Left ventricle myocardium superior (tissue), 1 donor: ENCODE measurements at regions not wholly inside any gene's neighbourhood (a gene's known extent, or its start where the extent isn't known, plus 50 kb on each side); places are given as distances from the start of the nearest gene placed in this dataset.
"Not testable (repeated sequence)": the region's sequence is repeated elsewhere in the genome, so short reads cannot be mapped to it uniquely, and the experiment has no call there.

Experiments
- ATAC-seq: fragments of 200-7000 bp; cut with Tn5 transposase; one replicate; pipeline ENCODE4 v1.9.1; 2020; ENCODE audit warnings: mild to moderate bottlenecking, moderate library complexity
- DNase-seq: peaks from one replicate; pipeline ENCODE4 v3.0.0-alpha.2; 2020
- intact Hi-C: fragments of 100-400 bp; cut with micrococcal nuclease; formaldehyde crosslinking; loops from one replicate; pipeline ENCODE4 v1.11.0; 2022
- donor health status: DM: no; HTN: yes; CAD: no; lungs with severe emphysema.

DNA sequence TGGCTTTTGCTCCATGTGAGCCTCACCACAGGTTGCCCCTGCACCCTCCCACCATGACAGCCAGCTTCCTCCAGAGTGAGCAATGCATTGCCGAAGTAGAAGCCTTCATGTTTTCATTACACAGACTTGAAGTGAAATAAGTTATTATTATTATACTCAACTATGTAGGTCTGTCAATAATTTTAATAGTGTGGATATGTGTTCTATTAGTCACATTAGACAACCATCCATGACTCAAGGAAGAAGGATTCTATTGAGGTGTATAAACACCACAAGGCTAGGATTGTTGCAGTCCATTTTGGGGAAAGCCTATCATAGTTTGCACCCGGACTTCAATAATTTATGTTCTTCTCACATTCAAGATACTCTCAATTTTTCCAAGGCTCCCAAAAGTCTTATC is 369.5 kb downstream of the TAF11L14 start:
- intact Hi-C loops: no loop called here
- DNase-seq (no peak), ATAC-seq (no peak)

DNA sequence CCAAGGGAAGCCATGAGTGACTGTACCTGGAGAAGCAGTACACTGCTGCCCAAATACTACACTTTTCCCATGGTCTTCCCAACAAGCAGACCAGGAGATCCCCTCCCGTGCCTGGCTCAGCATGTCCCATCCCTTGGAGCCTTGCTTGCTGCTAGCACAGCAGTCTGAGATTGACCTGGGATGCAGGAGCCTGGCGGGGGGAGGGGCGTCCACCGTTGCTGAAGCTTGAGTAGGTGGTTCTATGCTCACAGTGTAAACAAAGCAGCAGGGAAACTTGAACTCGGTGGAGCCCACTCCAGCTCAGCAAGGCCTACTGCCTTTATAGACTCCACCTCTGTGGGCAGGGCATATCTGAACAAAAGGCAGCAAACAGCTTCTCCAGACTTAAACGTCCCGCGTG is 372.0 kb downstream of the TAF11L14 start:
- ATAC-seq, intact Hi-C loops: not testable (repeated sequence)
- DNase-seq: peak; percentile 25

DNA sequence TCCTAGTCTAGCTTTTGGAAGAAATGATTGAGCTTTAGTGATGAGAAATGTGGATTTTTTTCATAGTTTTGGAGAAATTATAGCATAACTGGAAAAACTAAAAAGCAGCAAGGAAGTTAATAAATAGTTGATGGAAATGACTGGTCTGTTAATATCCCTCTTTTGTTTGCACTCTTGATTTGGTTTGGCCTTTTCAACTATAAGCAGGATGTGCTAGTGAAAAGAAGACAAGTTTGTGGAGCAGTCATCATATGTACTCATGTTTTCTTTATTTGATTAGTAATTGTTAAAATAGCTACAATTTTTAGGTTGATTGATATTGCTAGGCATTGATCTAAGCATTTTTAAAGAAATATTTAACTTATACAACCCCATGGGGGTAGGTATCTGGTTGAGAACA is 374.7 kb downstream of the TAF11L14 start:
- DNase-seq: no peak
- intact Hi-C loops: no loop called here
- no peak for ATAC-seq

DNA sequence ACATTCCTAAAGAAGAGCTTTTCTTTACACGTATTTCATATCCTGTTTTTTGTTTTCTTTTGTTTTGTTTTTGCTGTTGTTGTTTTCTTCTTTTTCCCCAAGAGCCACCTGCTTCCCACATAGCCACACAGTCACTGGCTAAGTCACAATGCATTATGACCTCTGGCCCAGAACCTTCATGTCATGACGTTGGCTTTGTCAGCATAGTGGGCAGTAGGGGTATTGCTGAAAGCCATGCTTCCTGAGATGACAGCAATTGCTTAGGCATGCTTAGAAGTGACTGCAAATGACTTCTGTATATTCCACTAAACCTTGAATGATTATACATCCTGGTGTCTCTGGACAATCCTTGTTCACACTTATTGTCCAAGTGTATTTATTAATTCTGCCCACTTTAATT is 375.8 kb downstream of the TAF11L14 start:
- no peak for DNase-seq
- intact Hi-C loops: no loop called here
- no peak for ATAC-seq

DNA sequence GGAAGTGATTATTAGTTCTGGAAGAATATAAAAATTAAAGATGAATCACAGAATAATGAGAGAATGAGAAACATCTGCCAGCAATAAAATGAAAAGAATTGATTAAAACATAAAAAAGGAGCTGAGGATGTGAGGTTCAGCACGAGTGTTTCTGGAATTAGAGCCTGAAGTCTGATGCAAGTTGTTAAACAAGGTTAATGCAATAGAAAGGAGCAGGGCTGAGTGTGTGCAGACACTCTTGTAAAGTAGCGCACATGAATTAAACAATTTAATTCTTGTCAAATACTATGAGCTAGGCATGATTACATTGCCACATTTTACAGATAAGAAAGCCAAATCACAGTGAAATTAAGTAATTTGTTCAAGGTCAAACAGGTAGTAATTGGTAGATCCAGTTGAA is 384.2 kb downstream of the TAF11L14 start:
- ATAC-seq (no peak), DNase-seq (no peak)
- intact Hi-C loops: no loop called here

DNA sequence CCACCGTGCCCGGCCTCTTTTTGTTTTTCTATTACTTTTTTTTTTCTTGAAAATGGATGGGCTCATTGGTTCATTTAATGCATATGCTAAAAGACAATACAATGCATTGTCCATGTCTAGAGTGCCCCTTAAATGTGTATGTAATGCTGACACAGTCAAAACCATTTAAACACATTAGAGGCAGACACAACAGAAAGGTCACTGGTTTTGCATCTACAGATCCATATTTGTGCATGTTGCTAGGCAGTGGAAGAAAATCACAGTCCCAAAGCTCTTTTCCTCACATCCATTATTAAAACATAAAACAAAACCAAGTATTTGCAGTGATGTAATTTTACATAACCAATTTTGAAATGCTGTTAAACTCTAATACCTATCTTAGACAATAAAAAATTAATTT is 389.0 kb downstream of the TAF11L14 start:
- intact Hi-C loops: no loop called here
- no peak for DNase-seq
- ATAC-seq: no peak

DNA sequence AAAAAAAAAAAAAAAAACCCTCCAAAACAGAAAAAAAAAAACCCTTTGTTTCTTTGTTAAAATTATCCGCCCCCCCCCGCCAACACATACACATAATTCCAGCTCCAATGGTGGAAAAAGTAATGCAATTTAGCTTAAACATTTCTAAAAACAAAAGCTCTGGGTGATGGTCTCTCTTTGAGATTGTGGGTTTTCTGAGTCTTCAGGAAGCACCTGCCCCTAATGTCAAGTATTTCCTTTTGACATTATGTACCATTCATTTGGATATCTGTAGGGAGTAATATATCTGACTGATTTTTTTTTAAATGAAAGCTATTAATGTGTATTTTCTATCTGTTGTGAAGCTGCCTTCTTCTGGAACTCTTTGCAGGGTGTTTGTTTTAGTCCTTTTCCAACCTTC is 389.7 kb downstream of the TAF11L14 start:
- no peak for DNase-seq
- intact Hi-C loops: no loop called here
- no peak for ATAC-seq

DNA sequence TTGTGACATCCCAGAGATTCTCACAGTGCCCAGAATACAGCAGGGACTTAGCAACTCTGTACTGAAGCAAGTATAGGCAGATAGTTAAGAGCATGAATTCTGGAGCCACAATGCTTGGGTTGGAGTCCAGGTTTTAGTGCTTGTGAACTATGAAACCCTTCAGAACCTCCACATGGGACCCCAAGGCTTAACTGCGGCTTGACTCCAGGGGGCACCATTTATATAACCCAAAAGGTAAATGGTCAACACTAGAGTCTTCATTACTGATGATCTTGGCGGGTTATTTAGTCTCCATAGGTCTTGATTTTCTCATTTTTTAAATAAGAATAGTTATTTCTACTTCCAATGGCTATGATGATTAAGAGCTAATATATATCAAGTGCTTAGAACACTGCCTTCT is 390.3 kb downstream of the TAF11L14 start:
- no peak for DNase-seq
- intact Hi-C loops: no loop called here
- ATAC-seq: no peak

DNA sequence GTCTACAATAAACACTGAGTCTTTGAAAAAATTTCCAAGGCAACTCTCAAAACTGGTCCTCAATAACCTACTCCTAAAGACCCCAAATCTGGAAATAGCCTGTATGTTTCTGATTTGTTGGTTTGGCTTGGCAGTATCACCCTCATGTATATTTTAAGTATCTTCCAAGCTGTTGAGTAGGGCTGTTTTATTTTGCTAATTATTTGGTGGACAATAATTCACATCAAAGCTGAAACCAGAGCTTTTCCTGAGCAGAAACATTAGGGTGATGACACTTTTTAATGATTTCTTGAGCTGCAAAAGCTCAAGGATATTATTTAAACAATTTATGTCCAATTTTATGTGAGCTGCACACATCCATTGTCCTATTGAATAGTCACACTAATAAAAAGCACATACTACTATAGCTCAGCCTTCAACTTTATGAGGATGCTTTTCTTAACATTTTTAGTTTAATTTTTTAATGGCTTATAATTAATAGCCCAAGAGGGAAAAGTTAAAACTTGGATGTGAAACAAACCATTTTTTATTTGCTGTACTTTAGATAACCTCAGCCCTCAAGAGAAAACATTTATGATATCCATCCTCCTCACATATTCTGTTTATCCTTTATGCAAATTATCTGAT is 393.1 kb downstream of the TAF11L14 start:
- ATAC-seq: no peak
- DNase-seq: no peak
- intact Hi-C loops: no loop called here

DNA sequence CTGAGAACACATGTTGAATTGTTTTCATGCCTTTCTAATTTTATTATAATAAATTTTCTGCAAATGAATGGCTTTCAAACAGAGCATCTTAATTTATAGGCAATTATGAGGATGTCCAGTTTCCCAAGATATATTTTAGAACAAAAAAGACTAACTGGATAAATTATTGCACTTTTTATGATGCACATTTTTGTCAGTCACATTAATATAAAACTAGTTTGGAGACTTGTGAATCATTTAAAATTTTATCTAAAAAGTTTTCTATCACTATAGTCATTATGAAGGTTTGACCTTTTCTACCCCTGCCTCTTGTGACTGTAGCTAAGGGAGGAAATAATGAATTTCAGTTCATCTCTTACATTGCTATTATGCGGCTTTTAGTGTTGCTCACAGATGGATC is 393.8 kb downstream of the TAF11L14 start:
- intact Hi-C loops: no loop called here
- ATAC-seq (no peak), DNase-seq (no peak)

DNA sequence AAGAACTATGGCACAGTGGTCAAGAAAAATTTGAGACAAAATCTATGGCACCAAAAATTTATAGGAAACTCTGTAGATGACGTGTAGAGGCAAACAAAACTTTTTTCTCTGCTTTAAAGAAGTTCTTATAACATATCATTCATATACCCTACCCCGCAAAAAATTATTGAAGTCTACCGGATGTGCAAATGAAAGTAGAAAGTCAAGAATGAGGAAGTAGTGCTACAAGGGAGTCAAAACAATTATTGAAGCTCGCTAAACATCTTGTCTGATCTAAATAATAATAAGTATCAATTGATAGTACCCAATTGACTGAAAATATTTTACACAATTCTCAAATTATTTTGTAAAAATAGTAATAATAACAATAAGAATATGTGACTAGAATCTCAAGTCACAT is 398.5 kb downstream of the TAF11L14 start:
- ATAC-seq (no peak), DNase-seq (no peak)
- intact Hi-C loops: no loop called here

DNA sequence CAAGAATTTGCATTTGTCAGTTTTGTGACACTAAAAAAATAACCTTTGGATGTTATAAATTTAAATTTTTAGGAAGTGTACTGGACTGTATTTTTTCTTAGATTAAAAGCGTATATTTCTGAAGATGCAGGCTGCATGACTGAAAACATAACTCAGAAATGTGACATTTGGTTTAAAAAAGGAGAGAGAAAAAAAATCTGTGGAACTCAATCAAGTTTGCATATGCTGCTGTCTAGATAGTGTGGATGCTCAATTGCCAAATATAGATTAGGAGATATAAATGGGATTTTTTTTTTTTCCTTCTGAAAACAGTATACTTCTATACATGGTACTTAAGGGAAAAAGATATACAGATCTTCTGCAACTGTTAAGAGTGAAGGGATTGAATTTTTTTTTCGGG is 402.3 kb downstream of the TAF11L14 start:
- no peak for ATAC-seq

DNA sequence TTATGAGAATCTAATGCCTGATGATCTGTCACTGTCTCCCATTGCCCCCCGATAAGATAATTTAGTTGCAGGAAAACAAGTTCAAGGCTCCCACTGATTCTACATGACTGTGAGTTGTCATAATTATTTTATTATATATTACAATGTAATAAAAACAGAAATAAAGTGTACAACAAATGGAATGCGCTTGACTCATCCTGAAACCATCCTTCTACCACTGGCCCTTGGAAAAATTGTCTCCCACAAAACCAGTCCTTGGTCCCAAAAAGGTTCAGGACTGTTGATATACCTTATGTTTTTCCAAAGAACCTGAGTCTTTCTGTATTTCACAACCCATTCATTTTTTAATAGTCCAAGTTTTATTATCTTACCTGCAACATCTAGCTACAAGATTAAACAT is 403.5 kb downstream of the TAF11L14 start:
- no peak for DNase-seq
- ATAC-seq: no peak
- intact Hi-C loops: no loop called here

More for the DNA sequence above, 402.3 kb downstream of the TAF11L14 start:
- intact Hi-C loops: no loop called here
- DNase-seq: no peak

DNA sequence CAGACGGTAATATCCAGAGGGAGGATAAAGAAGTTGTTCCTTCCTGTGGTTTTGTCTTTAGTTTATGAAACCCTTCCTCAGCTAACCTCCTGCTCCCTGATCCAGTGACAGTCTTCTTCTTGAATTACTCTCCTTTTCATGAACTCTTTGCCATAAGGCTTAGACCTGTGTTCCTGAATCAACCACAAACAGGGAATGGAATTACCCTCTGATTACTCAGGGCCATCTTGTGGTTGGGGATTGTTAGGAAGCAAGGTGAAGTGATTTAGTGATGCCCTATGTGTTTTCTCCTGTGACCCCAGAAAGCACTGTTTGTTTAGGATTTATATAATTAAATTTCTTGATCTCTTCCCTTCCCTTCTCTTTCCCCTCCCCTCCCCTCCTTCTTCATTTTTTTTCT is 409.1 kb downstream of the TAF11L14 start:
- ATAC-seq: no peak
- intact Hi-C loops: no loop called here
- DNase-seq: no peak

DNA sequence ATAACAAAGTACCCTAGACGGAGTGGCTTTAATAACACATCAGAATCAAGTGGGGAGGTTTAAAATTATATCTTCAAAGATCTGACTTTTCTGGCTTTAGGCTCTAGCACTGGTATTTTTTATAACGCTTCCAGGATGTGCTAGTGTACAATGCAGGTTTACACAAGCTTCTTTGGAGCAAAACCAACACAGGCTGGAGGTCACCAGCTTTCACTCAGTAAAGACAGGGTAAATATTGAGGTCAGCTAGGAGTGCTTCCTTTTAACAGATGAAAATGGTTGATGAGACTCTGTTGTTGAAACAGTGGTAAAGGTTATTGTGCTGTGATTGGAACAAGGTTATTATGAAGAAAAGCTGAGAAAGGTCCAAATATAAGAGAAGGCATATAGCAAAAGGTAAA is 414.2 kb downstream of the TAF11L14 start:
- DNase-seq (no peak), ATAC-seq (no peak)
- intact Hi-C loops: no loop called here

DNA sequence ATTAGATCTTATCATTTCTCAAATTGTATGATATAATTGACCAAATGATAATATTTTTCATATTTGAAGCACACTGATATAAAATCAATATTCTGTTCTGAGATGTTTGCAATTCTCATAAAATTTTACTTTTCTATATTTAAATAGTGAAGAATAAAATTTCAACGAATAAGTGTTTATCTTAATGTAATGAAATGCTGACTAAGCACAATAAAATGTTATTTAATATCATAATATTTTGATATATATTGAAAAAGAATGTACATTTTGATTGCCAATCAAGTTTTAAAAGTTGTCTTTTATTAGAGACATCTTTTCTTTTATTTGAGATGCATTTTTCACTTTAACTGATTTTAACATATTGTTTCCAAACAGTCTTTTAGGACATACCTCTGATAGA is 416.1 kb downstream of the TAF11L14 start:
- no peak for ATAC-seq

DNA sequence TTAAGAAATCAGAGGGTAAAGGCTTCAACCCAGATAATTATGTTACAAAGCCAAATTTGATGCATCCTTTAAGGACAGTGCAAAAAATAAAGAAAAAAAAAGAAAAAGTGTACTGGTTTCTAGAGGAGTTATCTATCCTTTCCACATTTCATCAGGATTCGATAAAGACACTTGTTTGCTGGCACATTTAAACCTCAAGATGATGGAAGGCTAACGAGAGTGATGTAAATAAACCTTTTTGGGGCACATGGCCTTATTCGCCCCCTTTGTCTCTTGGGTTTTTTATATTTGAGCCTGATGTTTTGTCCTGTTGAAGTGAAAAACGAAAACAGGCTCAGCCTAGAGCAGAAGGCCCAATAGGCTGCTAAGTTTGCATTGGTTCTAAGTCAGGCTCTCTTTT is 416.5 kb downstream of the TAF11L14 start:
- no peak for ATAC-seq
- no peak for DNase-seq
- intact Hi-C loops: no loop called here

More for the DNA sequence above, 416.1 kb downstream of the TAF11L14 start:
- intact Hi-C loops: no loop called here
- no peak for DNase-seq

DNA sequence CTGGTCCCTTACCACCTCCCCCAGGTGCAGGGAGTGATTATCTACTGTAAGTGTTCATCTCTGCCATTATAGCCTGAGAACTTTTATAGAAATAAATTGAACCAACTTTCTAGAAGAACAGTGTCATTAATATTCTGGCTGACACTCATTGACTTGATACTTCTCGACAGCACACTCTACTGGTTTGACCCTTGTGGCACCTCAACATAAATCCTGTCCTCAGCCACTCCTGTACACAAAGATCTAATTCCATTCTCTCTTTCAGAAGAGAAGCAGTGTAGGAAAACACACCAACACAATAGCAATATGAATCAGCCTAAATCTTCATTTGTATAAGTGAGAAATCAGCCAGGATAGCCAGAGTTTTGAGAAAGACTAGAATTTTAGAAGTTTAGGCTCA is 417.7 kb downstream of the TAF11L14 start:
- DNase-seq (no peak), ATAC-seq (no peak)
- intact Hi-C loops: no loop called here

DNA sequence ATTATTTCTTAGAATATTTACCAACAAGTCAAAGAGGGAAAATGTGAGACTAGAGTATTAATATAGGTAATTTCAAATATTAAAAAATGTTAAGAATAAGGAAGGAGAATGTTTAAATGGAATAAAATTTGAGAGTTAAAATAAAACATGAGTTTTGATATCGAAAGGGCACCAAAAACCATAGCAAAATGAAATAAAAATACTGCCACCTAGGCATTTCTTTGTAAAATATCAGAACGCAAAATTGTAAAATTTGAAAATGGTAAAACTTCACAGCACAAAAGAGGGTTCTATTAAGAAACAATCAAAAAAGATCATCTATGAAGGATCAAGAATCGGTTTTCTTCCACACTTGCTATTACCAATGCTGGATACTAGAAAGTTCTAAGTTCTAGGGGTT is 418.3 kb downstream of the TAF11L14 start:
- ATAC-seq: no peak
- no peak for DNase-seq
- intact Hi-C loops: no loop called here

DNA sequence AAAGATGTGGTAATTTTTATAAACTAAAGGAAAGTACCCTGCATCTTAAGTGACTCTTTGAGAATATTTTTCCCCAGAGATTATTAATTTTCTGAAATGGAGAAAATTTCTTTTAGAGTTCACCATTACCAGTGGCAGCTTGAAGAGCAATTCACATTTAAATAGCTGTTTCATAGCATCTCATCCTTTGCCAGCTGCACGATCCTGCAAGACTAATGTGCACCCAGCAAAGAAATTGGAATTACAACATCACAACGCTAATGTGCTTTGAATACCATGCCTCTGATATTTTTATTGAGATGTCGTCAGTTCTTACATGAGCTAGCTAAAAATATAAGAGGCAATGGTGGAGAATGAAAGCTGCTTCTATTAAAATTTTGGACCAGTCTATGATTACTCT is 423.5 kb downstream of the TAF11L14 start:
- intact Hi-C loops: no loop called here
- no peak for DNase-seq
- ATAC-seq: no peak

DNA sequence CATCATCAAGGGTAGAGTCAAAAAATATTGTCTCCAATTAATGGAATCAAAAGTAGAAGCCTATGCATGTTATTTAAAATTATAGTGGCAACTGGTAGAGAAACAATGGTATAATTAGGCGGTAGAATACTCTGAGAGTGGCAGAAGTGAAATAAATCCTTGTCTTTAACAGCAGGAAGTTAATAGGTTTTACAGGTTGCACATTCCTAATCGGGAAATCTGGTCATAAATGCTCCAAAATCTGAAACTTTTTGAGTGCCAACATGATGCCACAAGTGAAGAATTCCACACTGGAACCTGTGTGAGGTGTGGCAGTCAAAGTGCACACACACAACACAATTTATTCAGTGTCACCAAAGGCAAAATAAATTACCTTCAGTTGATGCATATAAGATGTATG is 433.4 kb downstream of the TAF11L14 start:
- DNase-seq: no peak
- no peak for ATAC-seq
- intact Hi-C loops: no loop called here

DNA sequence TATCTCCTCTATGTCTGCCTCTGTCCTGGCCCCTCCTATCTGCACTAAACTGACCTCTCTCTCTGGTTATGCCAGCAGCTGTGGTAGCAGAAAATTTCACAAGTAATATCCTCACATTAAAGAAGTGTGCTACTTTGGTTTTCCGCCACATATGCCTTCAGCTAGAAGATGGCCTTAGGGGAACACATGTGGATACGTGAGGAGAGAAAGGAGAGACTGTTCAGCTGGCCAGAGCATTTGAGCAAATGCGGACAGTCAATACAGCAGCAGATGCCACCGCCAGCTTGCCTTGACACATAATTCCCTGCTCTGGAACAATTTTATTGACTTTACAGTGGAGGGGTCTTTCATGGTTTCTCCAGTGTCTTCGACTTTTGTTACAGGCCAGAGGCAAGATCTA is 434.6 kb downstream of the TAF11L14 start:
- ATAC-seq (no peak), DNase-seq (no peak)
- intact Hi-C loops: no loop called here
